ENCODE measurements at regions not wholly inside any gene's neighbourhood (a gene's known extent, or its start where the extent isn't known, plus 50 kb on each side); places are given as distances from the start of the nearest gene placed in this dataset.
A peak's percentile ranks its signal among the peaks of the same experiment; 100 is the strongest.

DNA sequence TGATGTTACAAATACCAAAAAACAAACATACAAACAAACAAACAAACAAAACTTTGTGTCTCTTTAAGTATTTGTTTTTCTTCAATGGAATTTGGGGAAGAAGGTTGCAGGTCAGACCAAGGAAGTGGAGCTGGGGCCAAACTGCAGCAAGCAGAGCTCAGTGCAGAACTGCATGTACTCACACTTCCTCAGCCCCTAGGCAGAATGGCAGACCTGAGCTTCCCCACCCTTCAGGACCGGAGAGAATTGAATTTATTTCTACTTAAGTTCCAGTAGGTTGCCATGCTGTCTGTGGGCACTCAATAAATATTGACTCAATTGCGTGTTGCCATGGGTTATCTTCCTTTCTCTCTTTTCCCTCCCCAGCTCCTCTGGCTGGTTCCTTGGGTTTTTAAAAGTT, 173.6 kb downstream of the PTGER3 start:
- H3K4me1 ChIP-seq (ENCODE audit: control insufficient read depth, extremely low read depth, insufficient read depth, low read length), result peaks cover 20% of the 10 kb centered on the region
- DNase-seq (ENCODE audit: low read depth, low spot score), result no peak
- no peaks in the 10 kb centered on the region for H3K9me1 ChIP-seq (ENCODE audit: control insufficient read depth, extremely low read depth, insufficient read depth, low read length)
- peak overlapping the region; percentile 70 for H2AFZ ChIP-seq (ENCODE audit: control insufficient read depth, low read length)
- TF ChIP-seq, protein P1, sequence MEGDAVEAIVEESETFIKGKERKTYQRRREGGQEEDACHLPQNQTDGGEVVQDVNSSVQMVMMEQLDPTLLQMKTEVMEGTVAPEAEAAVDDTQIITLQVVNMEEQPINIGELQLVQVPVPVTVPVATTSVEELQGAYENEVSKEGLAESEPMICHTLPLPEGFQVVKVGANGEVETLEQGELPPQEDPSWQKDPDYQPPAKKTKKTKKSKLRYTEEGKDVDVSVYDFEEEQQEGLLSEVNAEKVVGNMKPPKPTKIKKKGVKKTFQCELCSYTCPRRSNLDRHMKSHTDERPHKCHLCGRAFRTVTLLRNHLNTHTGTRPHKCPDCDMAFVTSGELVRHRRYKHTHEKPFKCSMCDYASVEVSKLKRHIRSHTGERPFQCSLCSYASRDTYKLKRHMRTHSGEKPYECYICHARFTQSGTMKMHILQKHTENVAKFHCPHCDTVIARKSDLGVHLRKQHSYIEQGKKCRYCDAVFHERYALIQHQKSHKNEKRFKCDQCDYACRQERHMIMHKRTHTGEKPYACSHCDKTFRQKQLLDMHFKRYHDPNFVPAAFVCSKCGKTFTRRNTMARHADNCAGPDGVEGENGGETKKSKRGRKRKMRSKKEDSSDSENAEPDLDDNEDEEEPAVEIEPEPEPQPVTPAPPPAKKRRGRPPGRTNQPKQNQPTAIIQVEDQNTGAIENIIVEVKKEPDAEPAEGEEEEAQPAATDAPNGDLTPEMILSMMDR (optimal IDR thresholded peaks at IDR 0.05 in 1 of 3, IDR thresholded peaks at IDR 0.05 in 1 of 3, conservative IDR thresholded peaks at IDR 0.05 in 1 of 3; ENCODE audit: extremely low read depth in 1 of 3, insufficient read depth in 2 of 3, low read length in 3 of 3), result no peak
- TF ChIP-seq EZH2 (IDR thresholded peaks at IDR 0.05; ENCODE audit: low read length), result no peak
- H3K4me3 ChIP-seq (ENCODE audit: control insufficient read depth in 2 of 3, extremely low read depth in 1 of 3, insufficient read depth in 2 of 3, low read depth in 1 of 3, low read length in 3 of 3), result no peak overlapping the region
- peak; percentile 52 for FAIRE-seq
- H3K9ac ChIP-seq (ENCODE audit: control insufficient read depth, extremely low read depth, insufficient read depth, low read length), result no peak overlapping the region
- H3K79me2 ChIP-seq (ENCODE audit: control insufficient read depth, insufficient read depth, low read length), result no peaks in the 10 kb centered on the region
- H3K9me3 ChIP-seq (ENCODE audit: control insufficient read depth, low read depth, low read length), result no peaks in the 10 kb centered on the region
- dilution Hi-C loops (cut with MboI; ENCODE audit: extremely low pct_ligation_motif_present, low sequenced_read_pairs), result no loop called here
- H3K4me2 ChIP-seq (ENCODE audit: control insufficient read depth, extremely low read depth, insufficient read depth, low read depth, low read length), result peak overlapping the region; percentile 26
- no peaks in the 10 kb centered on the region for H3K27me3 ChIP-seq (ENCODE audit: control insufficient read depth, extremely low read depth, insufficient read depth, low read length)
- peak overlapping the region; percentile 44 for H3K27ac ChIP-seq (ENCODE audit: control insufficient read depth, insufficient read depth, low read length)
- H4K20me1 ChIP-seq (ENCODE audit: control insufficient read depth, extremely low read depth, insufficient read depth, low read length), result no peaks in the 10 kb centered on the region
- H3K36me3 ChIP-seq (ENCODE audit: control insufficient read depth in 2 of 2, extremely low read depth in 1 of 2, insufficient read depth in 2 of 2, low read length in 2 of 2), result no peaks in the 10 kb centered on the region

- H3K9ac ChIP-seq (ENCODE audit: control insufficient read depth, extremely low read depth, insufficient read depth, low read length), result no peak overlapping the region
- peak overlapping the region; percentile 26 for H3K4me2 ChIP-seq (ENCODE audit: control insufficient read depth, extremely low read depth, insufficient read depth, low read depth, low read length)
- H2AFZ ChIP-seq (ENCODE audit: control insufficient read depth, low read length), result no peak overlapping the region
- TF ChIP-seq EZH2 (IDR thresholded peaks at IDR 0.05; ENCODE audit: low read length), result no peak
- TF ChIP-seq, protein P1 (optimal IDR thresholded peaks at IDR 0.05 in 1 of 3, IDR thresholded peaks at IDR 0.05 in 1 of 3, conservative IDR thresholded peaks at IDR 0.05 in 1 of 3; ENCODE audit: extremely low read depth in 1 of 3, insufficient read depth in 2 of 3, low read length in 3 of 3), result no peak
- no peaks in the 10 kb centered on the region for H4K20me1 ChIP-seq (ENCODE audit: control insufficient read depth, extremely low read depth, insufficient read depth, low read length)
- H3K4me3 ChIP-seq (ENCODE audit: control insufficient read depth in 2 of 3, extremely low read depth in 1 of 3, insufficient read depth in 2 of 3, low read depth in 1 of 3, low read length in 3 of 3), result no peak overlapping the region
- no peaks in the 10 kb centered on the region for H3K79me2 ChIP-seq (ENCODE audit: control insufficient read depth, insufficient read depth, low read length)
- no peaks in the 10 kb centered on the region for H3K27me3 ChIP-seq (ENCODE audit: control insufficient read depth, extremely low read depth, insufficient read depth, low read length)
- H3K27ac ChIP-seq (ENCODE audit: control insufficient read depth, insufficient read depth, low read length), result peak overlapping the region; percentile 44
- DNase-seq (ENCODE audit: low read depth, low spot score) (peak; percentile 30), FAIRE-seq (no peak)
- no peaks in the 10 kb centered on the region for H3K9me1 ChIP-seq (ENCODE audit: control insufficient read depth, extremely low read depth, insufficient read depth, low read length)
- dilution Hi-C loops (cut with MboI; ENCODE audit: extremely low pct_ligation_motif_present, low sequenced_read_pairs), result no loop called here
- H3K36me3 ChIP-seq (ENCODE audit: control insufficient read depth in 2 of 2, extremely low read depth in 1 of 2, insufficient read depth in 2 of 2, low read length in 2 of 2), result no peaks in the 10 kb centered on the region
- H3K4me1 ChIP-seq (ENCODE audit: control insufficient read depth, extremely low read depth, insufficient read depth, low read length), result peaks cover 20% of the 10 kb centered on the region
- H3K9me3 ChIP-seq (ENCODE audit: control insufficient read depth, low read depth, low read length), result no peaks in the 10 kb centered on the region
Observed at GRCh38 chr1:70874818-70875217, 172.8 kb downstream of the PTGER3 start.
